ENCODE measurements at regions not wholly inside any gene's neighbourhood (a gene's known extent, or its start where the extent isn't known, plus 50 kb on each side); places are given as distances from the start of the nearest gene placed in this dataset.

DNA sequence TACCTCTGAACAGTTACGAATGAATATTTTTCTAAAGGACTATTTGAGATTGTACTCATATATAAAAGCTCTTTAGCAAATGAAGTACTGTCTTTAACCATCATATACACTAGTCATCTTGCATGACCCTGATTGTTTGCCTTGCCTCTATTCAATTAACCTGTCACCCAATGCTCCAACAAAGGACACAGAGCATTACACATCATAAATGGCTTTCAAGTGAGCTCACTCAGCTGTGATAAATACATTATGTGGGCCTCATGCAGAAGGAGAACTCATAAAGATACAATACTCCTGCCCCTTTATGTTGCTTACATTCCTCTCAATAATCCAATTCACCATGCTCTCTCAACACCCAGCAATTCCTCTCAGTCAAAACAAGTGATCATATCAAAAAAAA lies 993.0 kb upstream of the PRMT6 start:
- no peak overlapping the region for H3K4me3 Mint-ChIP-seq
- ATAC-seq (ENCODE audit: low read depth) (no peak), DNase-seq (no peak)
- Histone ChIP-seq H3K27ac (ENCODE audit: low read length in 2 of 2) (no peak overlapping the region), H3K79me2 (ENCODE audit: control insufficient read depth, insufficient read depth, low read length) (no peaks in the 10 kb centered on the region), H3K4me2 (replicated peaks; ENCODE audit: low read depth, low read length, poor library complexity, severe bottlenecking) (no peak overlapping the region), H3K4me3 (ENCODE audit: control extremely low read depth in 1 of 5, extremely low read depth in 1 of 5, insufficient read depth in 1 of 5, low read depth in 2 of 5, low read length in 4 of 5) (no peak overlapping the region), H3K27me3 (replicated peaks in 1 of 4; ENCODE audit: control extremely low read depth in 1 of 4, control insufficient read depth in 3 of 4, insufficient read depth in 4 of 4, low read length in 3 of 4) (no peaks in the 10 kb centered on the region), H3K4me1 (ENCODE audit: control insufficient read depth in 2 of 2, insufficient read depth in 2 of 2, low read length in 2 of 2) (no peaks in the 10 kb centered on the region), H2AFZ (ENCODE audit: insufficient read depth, low read depth, low read length, poor library complexity, severe bottlenecking) (no peak overlapping the region), H3K9me3 (ENCODE audit: control extremely low read depth in 1 of 3, control insufficient read depth in 2 of 3, insufficient read depth in 1 of 3, low read length in 2 of 3) (peaks cover 0 to 6% (median 2%) of the 10 kb centered on the region in 3 donors), H3K9ac (ENCODE audit: low read length) (no peak overlapping the region), H4K20me1 (ENCODE audit: control insufficient read depth, insufficient read depth, low read length, poor library complexity, severe bottlenecking) (no peaks in the 10 kb centered on the region), H3K36me3 (replicated peaks in 1 of 2; ENCODE audit: control extremely low read depth in 1 of 2, control insufficient read depth in 1 of 2, extremely low read depth in 1 of 2, insufficient read depth in 2 of 2, low read length in 1 of 2) (no peaks in the 10 kb centered on the region)
- intact Hi-C loops (cut with micrococcal nuclease) = no loop called here
- no peak for TF ChIP-seq EZH2 (IDR thresholded peaks at IDR 0.05; ENCODE audit: borderline replicate concordance, insufficient read depth, low read depth, low read length, poor library complexity, severe bottlenecking)
- TF ChIP-seq, protein P1, sequence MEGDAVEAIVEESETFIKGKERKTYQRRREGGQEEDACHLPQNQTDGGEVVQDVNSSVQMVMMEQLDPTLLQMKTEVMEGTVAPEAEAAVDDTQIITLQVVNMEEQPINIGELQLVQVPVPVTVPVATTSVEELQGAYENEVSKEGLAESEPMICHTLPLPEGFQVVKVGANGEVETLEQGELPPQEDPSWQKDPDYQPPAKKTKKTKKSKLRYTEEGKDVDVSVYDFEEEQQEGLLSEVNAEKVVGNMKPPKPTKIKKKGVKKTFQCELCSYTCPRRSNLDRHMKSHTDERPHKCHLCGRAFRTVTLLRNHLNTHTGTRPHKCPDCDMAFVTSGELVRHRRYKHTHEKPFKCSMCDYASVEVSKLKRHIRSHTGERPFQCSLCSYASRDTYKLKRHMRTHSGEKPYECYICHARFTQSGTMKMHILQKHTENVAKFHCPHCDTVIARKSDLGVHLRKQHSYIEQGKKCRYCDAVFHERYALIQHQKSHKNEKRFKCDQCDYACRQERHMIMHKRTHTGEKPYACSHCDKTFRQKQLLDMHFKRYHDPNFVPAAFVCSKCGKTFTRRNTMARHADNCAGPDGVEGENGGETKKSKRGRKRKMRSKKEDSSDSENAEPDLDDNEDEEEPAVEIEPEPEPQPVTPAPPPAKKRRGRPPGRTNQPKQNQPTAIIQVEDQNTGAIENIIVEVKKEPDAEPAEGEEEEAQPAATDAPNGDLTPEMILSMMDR (IDR thresholded peaks at IDR 0.05) = no peak
- no peak overlapping the region for H3K27ac Mint-ChIP-seq
- POLR2A ChIA-PET = no interaction called here
- no peaks in the 10 kb centered on the region for H3K27me3 Mint-ChIP-seq
- WGBS (ENCODE audit: insufficient coverage) = no CpG with 5 or more reads among the region's 1 CpG
- H3K4me1 Mint-ChIP-seq = no peaks in the 10 kb centered on the region
- CTCF ChIA-PET = no interaction called here
- H3K9me3 Mint-ChIP-seq (ENCODE audit: insufficient read depth) = no peaks in the 10 kb centered on the region

DNA sequence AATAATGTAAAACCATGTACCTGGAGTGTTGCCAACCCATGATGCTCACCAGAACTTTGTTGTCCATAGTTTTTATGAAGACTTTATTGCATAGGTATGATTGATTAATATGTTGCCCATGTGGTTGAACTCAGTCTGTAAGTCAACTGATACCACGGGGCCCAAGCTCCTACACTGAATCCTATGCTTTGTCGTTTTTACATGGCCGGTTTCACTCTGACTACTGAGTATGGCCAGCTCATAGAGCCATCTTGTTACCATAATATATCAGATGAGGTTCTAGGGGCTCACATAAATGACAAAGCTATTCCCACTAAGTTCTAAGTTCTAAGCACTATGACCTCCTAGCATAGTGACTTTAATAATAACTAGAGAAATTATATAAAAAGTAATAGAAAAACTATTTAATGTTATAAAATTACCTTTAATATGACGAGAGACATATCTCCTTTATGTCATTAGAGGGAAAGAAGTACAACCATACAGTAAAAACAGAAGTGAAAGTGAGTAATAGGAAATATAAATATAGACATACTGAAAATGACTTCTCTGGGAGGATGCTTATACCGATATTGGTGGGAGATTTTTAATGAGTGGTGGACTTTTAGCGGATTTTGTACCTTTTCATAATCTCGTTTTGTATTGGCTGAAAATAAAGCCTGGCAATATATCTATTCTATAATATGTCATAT lies 983.4 kb upstream of the PRMT6 start:
- Mint-ChIP-seq H3K27ac (no peak overlapping the region), H3K27me3 (peaks cover 5% of the 10 kb centered on the region), H3K4me1 (peaks cover 6% of the 10 kb centered on the region), H3K9me3 (ENCODE audit: insufficient read depth) (no peaks in the 10 kb centered on the region), H3K4me3 (no peak overlapping the region)
- ChIA-PET POLR2A (no interaction called here), CTCF (no interaction called here)
- no peak overlapping the region for H3K9ac ChIP-seq (ENCODE audit: low read length)
- no peak overlapping the region for H2AFZ ChIP-seq (ENCODE audit: insufficient read depth, low read depth, low read length, poor library complexity, severe bottlenecking)
- TF ChIP-seq, protein P1 (IDR thresholded peaks at IDR 0.05) = no peak
- TF ChIP-seq EZH2 (IDR thresholded peaks at IDR 0.05; ENCODE audit: borderline replicate concordance, insufficient read depth, low read depth, low read length, poor library complexity, severe bottlenecking) = no peak
- intact Hi-C loops (cut with micrococcal nuclease) = no loop called here
- no peaks in the 10 kb centered on the region for H4K20me1 ChIP-seq (ENCODE audit: control insufficient read depth, insufficient read depth, low read length, poor library complexity, severe bottlenecking)
- no peak overlapping the region for H3K4me3 ChIP-seq (ENCODE audit: control extremely low read depth in 1 of 5, extremely low read depth in 1 of 5, insufficient read depth in 1 of 5, low read depth in 2 of 5, low read length in 4 of 5)
- no peaks in the 10 kb centered on the region for H3K79me2 ChIP-seq (ENCODE audit: control insufficient read depth, insufficient read depth, low read length)
- no peak for DNase-seq
- no peaks in the 10 kb centered on the region for H3K27me3 ChIP-seq (replicated peaks in 1 of 4; ENCODE audit: control extremely low read depth in 1 of 4, control insufficient read depth in 3 of 4, insufficient read depth in 4 of 4, low read length in 3 of 4)
- WGBS (ENCODE audit: insufficient coverage) = no CpG with 5 or more reads among the region's 7 CpGs
- ATAC-seq (ENCODE audit: low read depth) = no peak
- H3K4me2 ChIP-seq (replicated peaks; ENCODE audit: low read depth, low read length, poor library complexity, severe bottlenecking) = no peak overlapping the region
- H3K9me3 ChIP-seq (ENCODE audit: control extremely low read depth in 1 of 3, control insufficient read depth in 2 of 3, insufficient read depth in 1 of 3, low read length in 2 of 3) = peaks cover 0 to 4% (median 0%) of the 10 kb centered on the region in 3 donors
- no peaks in the 10 kb centered on the region for H3K36me3 ChIP-seq (replicated peaks in 1 of 2; ENCODE audit: control extremely low read depth in 1 of 2, control insufficient read depth in 1 of 2, extremely low read depth in 1 of 2, insufficient read depth in 2 of 2, low read length in 1 of 2)
- H3K27ac ChIP-seq (ENCODE audit: low read length in 2 of 2) = no peak overlapping the region
- peaks cover 0 to 6% of the 10 kb centered on the region in 2 donors for H3K4me1 ChIP-seq (ENCODE audit: control insufficient read depth in 2 of 2, insufficient read depth in 2 of 2, low read length in 2 of 2)
